A673 (cell line): ENCODE measurements at regions not wholly inside any gene's neighbourhood (a gene's known extent, or its start where the extent isn't known, plus 50 kb on each side); places are given as distances from the start of the nearest gene placed in this dataset.
A peak's percentile ranks its signal among the peaks of the same experiment; 100 is the strongest.

Experiments used
- BruUV-seq: library from RNA; stranded (reverse); fragments of 400-500 nt; replicated peaks from 2 replicates; lab custom pipeline; 2021; lab: Mats Ljungman, UMichigan
- CTCF ChIA-PET: fragments of 300-600 bp; sonication (Branson Sonifier 250); formaldehyde crosslinking; loops from one replicate; lab custom pipeline; 2022; ENCODE audit warnings: antibody characterized with exemption; lab: Charles Lee
- POLR2A ChIA-PET: fragments of 300-600 bp; sonication (Branson Sonifier 250); formaldehyde crosslinking; loops from one replicate; lab custom pipeline; 2022; ENCODE audit warnings: antibody characterized with exemption; ENCODE audit not compliant: low non-redundant PET; lab: Charles Lee
- DNase-seq: peaks from one replicate; pipeline ENCODE4 v3.0.0-alpha.2; 2015; ENCODE audit warnings: low spot score
- H3K27ac ChIP-seq: fragments of 200-600 bp; sonication (generic); 2 replicates; pipeline ENCODE4 v1.5.1; 2016; ENCODE audit warnings: mixed run types, low read depth, mild to moderate bottlenecking, mixed read lengths, antibody characterized with exemption, low read length; ENCODE audit not compliant: poor library complexity, severe bottlenecking
- H3K27me3 ChIP-seq: fragments of 200-600 bp; sonication (generic); replicated peaks from 2 replicates; pipeline ENCODE4 v1.6.1; 2017; ENCODE audit warnings: mixed run types, low read depth, mild to moderate bottlenecking, mixed read lengths, antibody characterized with exemption, low read length; ENCODE audit not compliant: insufficient read depth, poor library complexity
- H3K36me3 ChIP-seq: fragments of 200-600 bp; sonication (generic); 2 replicates; pipeline ENCODE4 v1.6.1; 2016; ENCODE audit warnings: mixed run types, mild to moderate bottlenecking, mixed read lengths, antibody characterized with exemption, low read length; ENCODE audit not compliant: insufficient read depth, poor library complexity, severe bottlenecking
- H3K4me1 ChIP-seq: fragments of 200-600 bp; sonication (generic); 2 replicates; pipeline ENCODE4 v1.6.1; 2017; ENCODE audit warnings: mixed run types, mild to moderate bottlenecking, mixed read lengths, antibody characterized with exemption, low read length; ENCODE audit not compliant: insufficient read depth, poor library complexity, severe bottlenecking
- H3K4me3 ChIP-seq: fragments of 200-600 bp; sonication (generic); 2 replicates; pipeline ENCODE4 v1.5.1; 2016; ENCODE audit warnings: low read depth, mixed run types, mild to moderate bottlenecking, mixed read lengths, low read length; ENCODE audit not compliant: poor library complexity, severe bottlenecking
- H3K9me3 ChIP-seq: fragments of 200-600 bp; sonication (generic); 2 replicates; pipeline ENCODE4 v1.6.1; 2016; ENCODE audit warnings: mixed run types, low read depth, mild to moderate bottlenecking, mixed read lengths, antibody characterized with exemption, low read length; ENCODE audit not compliant: poor library complexity, severe bottlenecking
- EZH2 ChIP-seq: fragments of 200-600 bp; sonication (generic); IDR thresholded peaks from 2 replicates; pipeline ENCODE4 v1.6.1; 2017; ENCODE audit warnings: borderline replicate concordance, low read depth, mild to moderate bottlenecking, mixed read lengths, antibody characterized with exemption, low read length; ENCODE audit not compliant: poor library complexity, severe bottlenecking
- intact Hi-C: fragments of 100-400 bp; cut with micrococcal nuclease; formaldehyde crosslinking; loops from one replicate; pipeline ENCODE4 v1.10.0; 2022; ENCODE audit not compliant: unreplicated experiment
- TF ChIP-seq, protein P1 (sequence below): fragments of 300-800, 200-600 bp; sonication (generic); conservative IDR thresholded peaks from 2 replicates; pipeline ENCODE4 v1.5.1; 2017; ENCODE audit warnings: low read depth, mild to moderate bottlenecking, antibody characterized with exemption, low read length, moderate library complexity, mixed read lengths

DNA sequence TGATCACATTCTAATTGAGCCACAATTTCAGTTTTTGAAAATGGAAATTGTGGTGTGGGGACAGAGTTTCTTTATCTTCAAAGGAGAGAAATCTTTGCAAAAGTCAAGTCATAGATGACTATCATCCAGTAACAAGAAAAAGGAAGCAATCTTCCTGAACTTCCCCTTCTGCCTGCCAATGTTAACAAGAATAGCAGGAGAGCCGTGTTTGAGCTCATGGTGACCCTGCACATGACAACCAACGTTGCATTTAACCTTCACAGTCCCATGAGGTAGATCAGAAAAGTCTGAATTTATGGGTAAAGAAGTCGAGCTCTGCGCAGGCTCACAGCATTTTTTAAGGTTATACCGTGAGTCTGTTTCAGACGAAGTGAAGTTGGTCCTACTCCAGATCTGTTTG, 454.9 kb downstream of the LPIN1 start:
- no peak overlapping the region for H3K4me3 ChIP-seq
- H3K36me3 ChIP-seq = no peaks in the 10 kb centered on the region
- BruUV-seq = no TSS peak
- H3K4me1 ChIP-seq = peaks cover 4% of the 10 kb centered on the region
- ChIA-PET CTCF (no interaction called here), POLR2A (interaction anchor here (0.6 kb wide), 1 partner anchor 251 kb away, joined by 4 read pairs; no protein-coding TSS in a partner anchor)
- H3K27me3 ChIP-seq = no peaks in the 10 kb centered on the region
- H3K9me3 ChIP-seq = no peaks in the 10 kb centered on the region
- DNase-seq = no peak
- TF ChIP-seq, protein P1, sequence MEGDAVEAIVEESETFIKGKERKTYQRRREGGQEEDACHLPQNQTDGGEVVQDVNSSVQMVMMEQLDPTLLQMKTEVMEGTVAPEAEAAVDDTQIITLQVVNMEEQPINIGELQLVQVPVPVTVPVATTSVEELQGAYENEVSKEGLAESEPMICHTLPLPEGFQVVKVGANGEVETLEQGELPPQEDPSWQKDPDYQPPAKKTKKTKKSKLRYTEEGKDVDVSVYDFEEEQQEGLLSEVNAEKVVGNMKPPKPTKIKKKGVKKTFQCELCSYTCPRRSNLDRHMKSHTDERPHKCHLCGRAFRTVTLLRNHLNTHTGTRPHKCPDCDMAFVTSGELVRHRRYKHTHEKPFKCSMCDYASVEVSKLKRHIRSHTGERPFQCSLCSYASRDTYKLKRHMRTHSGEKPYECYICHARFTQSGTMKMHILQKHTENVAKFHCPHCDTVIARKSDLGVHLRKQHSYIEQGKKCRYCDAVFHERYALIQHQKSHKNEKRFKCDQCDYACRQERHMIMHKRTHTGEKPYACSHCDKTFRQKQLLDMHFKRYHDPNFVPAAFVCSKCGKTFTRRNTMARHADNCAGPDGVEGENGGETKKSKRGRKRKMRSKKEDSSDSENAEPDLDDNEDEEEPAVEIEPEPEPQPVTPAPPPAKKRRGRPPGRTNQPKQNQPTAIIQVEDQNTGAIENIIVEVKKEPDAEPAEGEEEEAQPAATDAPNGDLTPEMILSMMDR = no peak
- TF ChIP-seq EZH2 = no peak
- no peak overlapping the region for H3K27ac ChIP-seq
- intact Hi-C loops = no loop called here

DNA sequence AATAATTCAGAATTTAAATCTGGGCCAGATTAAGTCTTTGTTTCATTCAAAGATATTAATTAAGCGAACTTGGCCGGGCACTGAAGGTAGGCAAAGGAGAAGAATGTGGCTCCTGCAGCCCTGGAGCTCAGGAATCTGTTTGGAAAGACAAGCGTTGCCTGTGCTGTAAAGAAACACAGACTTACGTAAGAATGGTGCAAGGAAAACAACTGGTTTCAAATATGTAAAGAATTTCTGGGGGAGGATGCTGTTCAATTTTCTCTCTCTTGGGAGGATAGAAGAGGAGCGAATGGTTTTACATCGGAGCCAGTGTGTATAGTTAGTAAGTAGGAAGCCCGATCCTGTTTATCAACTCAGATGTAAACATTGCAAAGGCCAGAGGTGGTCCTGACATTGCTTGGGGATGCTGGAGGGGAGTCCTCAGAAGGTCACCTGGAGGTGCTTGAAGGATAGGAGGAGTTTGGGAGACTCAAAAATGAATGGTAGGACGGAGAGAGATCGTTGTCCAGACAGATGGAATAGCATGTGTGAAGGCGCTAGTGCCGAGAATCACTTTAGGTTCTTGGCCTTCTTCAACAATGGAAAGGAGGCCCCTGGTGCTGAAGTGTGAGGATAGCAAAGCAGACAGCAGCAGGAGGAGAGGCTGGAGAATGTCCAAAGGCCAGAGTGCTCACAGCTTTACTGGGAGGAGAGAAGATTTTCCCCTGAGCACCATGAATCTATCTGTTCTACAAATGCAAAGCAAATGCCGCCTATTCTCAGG, 456.1 kb downstream of the LPIN1 start:
- CTCF ChIA-PET = no interaction called here
- POLR2A ChIA-PET = no interaction called here
- TF ChIP-seq, protein P1 = no peak
- TF ChIP-seq EZH2 = no peak
- intact Hi-C loops = no loop called here
- peaks cover 4% of the 10 kb centered on the region for H3K4me1 ChIP-seq
- no peak overlapping the region for H3K27ac ChIP-seq
- H3K4me3 ChIP-seq = no peak overlapping the region
- no TSS peak for BruUV-seq
- H3K27me3 ChIP-seq = no peaks in the 10 kb centered on the region
- no peaks in the 10 kb centered on the region for H3K9me3 ChIP-seq
- no peaks in the 10 kb centered on the region for H3K36me3 ChIP-seq
- peak; percentile 11 for DNase-seq

DNA sequence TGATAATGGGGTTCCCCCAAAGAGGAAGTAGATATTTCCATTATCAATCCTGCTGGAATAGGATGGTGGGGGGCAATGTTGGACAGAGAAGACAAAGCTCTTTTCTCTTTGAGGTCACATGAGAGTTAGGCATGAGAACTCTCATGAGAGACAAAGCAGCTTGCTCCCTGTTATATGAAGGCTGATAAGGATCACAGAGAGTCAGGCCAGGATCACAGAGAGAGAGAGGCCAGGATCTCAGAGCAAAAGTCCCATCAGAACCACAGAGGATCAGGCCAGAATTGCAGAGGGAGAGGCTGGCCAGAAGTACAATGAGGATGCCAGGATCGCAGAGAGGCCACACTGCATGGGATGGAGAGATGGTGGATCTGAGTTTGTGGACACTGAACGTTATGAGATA, 457.1 kb downstream of the LPIN1 start:
- H3K27ac ChIP-seq = no peak overlapping the region
- BruUV-seq = no TSS peak
- H3K4me1 ChIP-seq = peaks cover 4% of the 10 kb centered on the region
- no peaks in the 10 kb centered on the region for H3K9me3 ChIP-seq
- intact Hi-C loops = no loop called here
- CTCF ChIA-PET = no interaction called here
- POLR2A ChIA-PET = no interaction called here
- H3K36me3 ChIP-seq = no peaks in the 10 kb centered on the region
- H3K4me3 ChIP-seq = no peak overlapping the region
- DNase-seq = no peak
- TF ChIP-seq EZH2 = no peak
- TF ChIP-seq, protein P1 = no peak
- H3K27me3 ChIP-seq = no peaks in the 10 kb centered on the region
